Upper lobe of left lung (tissue), 4 donors: ENCODE measurements at regions not wholly inside any gene's neighbourhood (a gene's known extent, or its start where the extent isn't known, plus 50 kb on each side); places are given as distances from the start of the nearest gene placed in this dataset.

ENCODE experiments used
- EP300 ChIP-seq, 4 donors: sonication (generic); formaldehyde crosslinking; IDR thresholded peaks; one replicate each; pipeline ENCODE4 v1.5.1; 2017; ENCODE audit warnings: antibody characterized with exemption in 4 of 4, control low read depth in 2 of 4
- POLR2AphosphoS5 ChIP-seq, 2 donors: sonication (generic); formaldehyde crosslinking; IDR thresholded peaks; one replicate each; pipeline ENCODE4 v1.5.1; 2017; ENCODE audit warnings: antibody characterized with exemption in 2 of 2
- TF ChIP-seq, protein P1 (sequence below), 6 experiments: fragments of 450-650 bp in 4 of 6; fragments of 200-600 bp in 2 of 6; sonication (generic) in 2 of 6; IDR thresholded peaks; one replicate each; pipeline ENCODE4 v1.5.1; 2016 to 2019; ENCODE audit warnings: antibody characterized with exemption in 6 of 6

DNA sequence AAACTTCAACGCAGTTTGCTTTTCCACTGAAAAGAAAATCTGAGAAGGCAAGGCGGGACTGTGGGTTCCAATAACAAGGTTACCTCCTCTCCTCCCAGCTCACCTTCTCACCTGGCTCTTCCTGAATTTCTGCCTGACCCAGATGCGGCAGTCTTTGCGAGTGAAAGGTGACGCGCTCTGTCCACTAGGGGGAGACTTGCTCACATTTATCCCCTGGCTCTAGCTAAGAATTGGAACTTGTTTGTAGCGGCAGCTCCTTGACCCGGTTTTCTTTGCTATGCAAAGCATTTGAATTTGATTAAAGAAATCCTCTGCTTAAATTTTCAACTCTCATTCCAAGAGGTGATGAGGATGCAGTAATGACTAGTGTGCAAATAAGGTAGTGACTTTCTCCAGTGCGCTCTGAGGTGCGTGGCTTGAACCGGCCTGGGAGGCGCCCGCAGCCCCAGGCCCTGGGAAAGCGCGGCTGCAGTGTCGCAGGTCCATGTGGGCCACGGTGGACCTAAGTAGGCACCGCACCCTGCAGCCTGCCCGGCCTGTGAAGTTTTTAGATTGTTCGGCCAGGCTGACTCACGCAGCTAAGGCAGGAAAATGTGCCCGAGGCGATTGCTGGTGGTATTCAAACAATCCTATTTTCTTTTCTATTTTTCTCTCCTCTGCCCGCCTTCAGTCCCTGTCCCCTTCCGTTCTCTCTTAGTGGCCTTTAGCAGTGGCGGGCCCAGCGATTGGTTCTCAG is 336.9 kb upstream of the NPSR1 start:
- TF ChIP-seq, protein P1, sequence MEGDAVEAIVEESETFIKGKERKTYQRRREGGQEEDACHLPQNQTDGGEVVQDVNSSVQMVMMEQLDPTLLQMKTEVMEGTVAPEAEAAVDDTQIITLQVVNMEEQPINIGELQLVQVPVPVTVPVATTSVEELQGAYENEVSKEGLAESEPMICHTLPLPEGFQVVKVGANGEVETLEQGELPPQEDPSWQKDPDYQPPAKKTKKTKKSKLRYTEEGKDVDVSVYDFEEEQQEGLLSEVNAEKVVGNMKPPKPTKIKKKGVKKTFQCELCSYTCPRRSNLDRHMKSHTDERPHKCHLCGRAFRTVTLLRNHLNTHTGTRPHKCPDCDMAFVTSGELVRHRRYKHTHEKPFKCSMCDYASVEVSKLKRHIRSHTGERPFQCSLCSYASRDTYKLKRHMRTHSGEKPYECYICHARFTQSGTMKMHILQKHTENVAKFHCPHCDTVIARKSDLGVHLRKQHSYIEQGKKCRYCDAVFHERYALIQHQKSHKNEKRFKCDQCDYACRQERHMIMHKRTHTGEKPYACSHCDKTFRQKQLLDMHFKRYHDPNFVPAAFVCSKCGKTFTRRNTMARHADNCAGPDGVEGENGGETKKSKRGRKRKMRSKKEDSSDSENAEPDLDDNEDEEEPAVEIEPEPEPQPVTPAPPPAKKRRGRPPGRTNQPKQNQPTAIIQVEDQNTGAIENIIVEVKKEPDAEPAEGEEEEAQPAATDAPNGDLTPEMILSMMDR (IDR thresholded peaks at IDR 0.05) = peak; percentile 23 to 75 (median 58)
- no peak for TF ChIP-seq EP300 (IDR thresholded peaks at IDR 0.05)
- TF ChIP-seq POLR2AphosphoS5 (IDR thresholded peaks at IDR 0.05) = no peak
